HEK293 (cell line): ENCODE measurements at regions not wholly inside any gene's neighbourhood (a gene's known extent, or its start where the extent isn't known, plus 50 kb on each side); places are given as distances from the start of the nearest gene placed in this dataset.

Source experiments
- PRDM2 ChIP-seq: fragments of 450-650 bp; formaldehyde crosslinking; IDR thresholded peaks from 2 replicates; pipeline ENCODE4 v1.5.1; 2016; ENCODE audit warnings: missing biosample characterization, missing genetic modification characterization, borderline replicate concordance
- SP2 ChIP-seq: fragments of 450-650 bp; formaldehyde crosslinking; IDR thresholded peaks from 2 replicates; pipeline ENCODE4 v1.5.1; 2016; ENCODE audit warnings: missing biosample characterization, missing genetic modification characterization
- TCF7L2 ChIP-seq: IDR thresholded peaks from 2 replicates; pipeline ENCODE4 v1.6.1; 2011; ENCODE audit warnings: low read depth, mild to moderate bottlenecking, inconsistent platforms, low read length, moderate library complexity, borderline replicate concordance
- YY1 ChIP-seq: fragments of 450-650 bp; formaldehyde crosslinking; IDR thresholded peaks from 2 replicates; pipeline ENCODE4 v1.5.1; 2018; ENCODE audit warnings: missing biosample characterization, missing genetic modification characterization
- ZBTB11 ChIP-seq: fragments of 450-650 bp; formaldehyde crosslinking; conservative IDR thresholded peaks from 2 replicates; pipeline ENCODE4 v1.5.1; 2016; ENCODE audit warnings: low read depth, missing biosample characterization, missing genetic modification characterization
- ZBTB7A ChIP-seq: fragments of 450-650 bp; formaldehyde crosslinking; IDR thresholded peaks from 2 replicates; pipeline ENCODE4 v1.5.1; 2016; ENCODE audit warnings: low read depth, missing biosample characterization, missing genetic modification characterization
- ZNF175 ChIP-seq: fragments of 450-650 bp; formaldehyde crosslinking; IDR thresholded peaks from 2 replicates; pipeline ENCODE4 v1.5.1; 2016; ENCODE audit warnings: missing biosample characterization, missing genetic modification characterization
- ZNF580 ChIP-seq: fragments of 450-650 bp; formaldehyde crosslinking; IDR thresholded peaks from 2 replicates; pipeline ENCODE4 v1.5.1; 2016; ENCODE audit warnings: missing biosample characterization, missing genetic modification characterization
- ZNF626 ChIP-seq: fragments of 450-650 bp; sonication (Bioruptor Pico); formaldehyde crosslinking; IDR thresholded peaks from 2 replicates; pipeline ENCODE4 v1.5.1; 2018; ENCODE audit warnings: missing biosample characterization, missing genetic modification characterization, inconsistent platforms
- ZNF843 ChIP-seq: fragments of 450-650 bp; formaldehyde crosslinking; IDR thresholded peaks from 2 replicates; pipeline ENCODE4 v1.5.1; 2016; ENCODE audit warnings: missing biosample characterization, missing genetic modification characterization
- TF ChIP-seq, protein P1 (sequence below): fragments of 450-650 bp; formaldehyde crosslinking; IDR thresholded peaks from 2 replicates; pipeline ENCODE4 v1.5.1; 2016; ENCODE audit warnings: missing biosample characterization, missing genetic modification characterization
- TF ChIP-seq, protein P2 (sequence below): fragments of 450-650 bp; formaldehyde crosslinking; IDR thresholded peaks from 2 replicates; pipeline ENCODE4 v1.5.1; 2016; ENCODE audit warnings: missing biosample characterization, missing genetic modification characterization

DNA sequence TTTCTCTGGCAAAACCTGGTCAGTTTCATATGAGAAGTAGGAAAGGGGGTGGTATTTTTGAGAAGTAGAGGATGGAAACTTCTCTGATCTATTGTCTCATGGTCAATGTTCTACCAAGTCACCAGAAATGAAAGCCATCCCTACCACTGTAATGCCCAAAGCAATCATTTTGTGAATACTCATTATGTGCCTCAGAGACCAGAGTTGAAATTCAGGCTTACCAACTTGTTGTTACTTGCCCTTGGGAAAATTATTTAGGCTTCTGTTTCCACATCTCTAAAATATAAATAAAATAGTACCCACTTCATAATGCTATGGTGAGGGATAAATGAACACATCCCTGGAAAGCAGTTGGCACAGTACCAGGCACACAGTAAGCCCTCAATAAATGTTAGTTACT lies 723.7 kb upstream of the TBX3 start:
- TF ChIP-seq YY1 (tag by site-specific recombination) (no peak), SP2 (tag by site-specific recombination) (no peak), PRDM2 (tag by site-specific recombination) (no peak), ZBTB7A (tag by site-specific recombination) (no peak), ZNF580 (tag by site-specific recombination) (no peak), ZBTB11 (tag by site-specific recombination) (no peak), ZNF626 (tag by site-specific recombination) (no peak), ZNF175 (no peak), ZNF843 (tag by site-specific recombination) (no peak), TCF7L2 (no peak)
- TF ChIP-seq, protein P1, sequence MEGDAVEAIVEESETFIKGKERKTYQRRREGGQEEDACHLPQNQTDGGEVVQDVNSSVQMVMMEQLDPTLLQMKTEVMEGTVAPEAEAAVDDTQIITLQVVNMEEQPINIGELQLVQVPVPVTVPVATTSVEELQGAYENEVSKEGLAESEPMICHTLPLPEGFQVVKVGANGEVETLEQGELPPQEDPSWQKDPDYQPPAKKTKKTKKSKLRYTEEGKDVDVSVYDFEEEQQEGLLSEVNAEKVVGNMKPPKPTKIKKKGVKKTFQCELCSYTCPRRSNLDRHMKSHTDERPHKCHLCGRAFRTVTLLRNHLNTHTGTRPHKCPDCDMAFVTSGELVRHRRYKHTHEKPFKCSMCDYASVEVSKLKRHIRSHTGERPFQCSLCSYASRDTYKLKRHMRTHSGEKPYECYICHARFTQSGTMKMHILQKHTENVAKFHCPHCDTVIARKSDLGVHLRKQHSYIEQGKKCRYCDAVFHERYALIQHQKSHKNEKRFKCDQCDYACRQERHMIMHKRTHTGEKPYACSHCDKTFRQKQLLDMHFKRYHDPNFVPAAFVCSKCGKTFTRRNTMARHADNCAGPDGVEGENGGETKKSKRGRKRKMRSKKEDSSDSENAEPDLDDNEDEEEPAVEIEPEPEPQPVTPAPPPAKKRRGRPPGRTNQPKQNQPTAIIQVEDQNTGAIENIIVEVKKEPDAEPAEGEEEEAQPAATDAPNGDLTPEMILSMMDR (tag by site-specific recombination) = no peak
- TF ChIP-seq, protein P2, sequence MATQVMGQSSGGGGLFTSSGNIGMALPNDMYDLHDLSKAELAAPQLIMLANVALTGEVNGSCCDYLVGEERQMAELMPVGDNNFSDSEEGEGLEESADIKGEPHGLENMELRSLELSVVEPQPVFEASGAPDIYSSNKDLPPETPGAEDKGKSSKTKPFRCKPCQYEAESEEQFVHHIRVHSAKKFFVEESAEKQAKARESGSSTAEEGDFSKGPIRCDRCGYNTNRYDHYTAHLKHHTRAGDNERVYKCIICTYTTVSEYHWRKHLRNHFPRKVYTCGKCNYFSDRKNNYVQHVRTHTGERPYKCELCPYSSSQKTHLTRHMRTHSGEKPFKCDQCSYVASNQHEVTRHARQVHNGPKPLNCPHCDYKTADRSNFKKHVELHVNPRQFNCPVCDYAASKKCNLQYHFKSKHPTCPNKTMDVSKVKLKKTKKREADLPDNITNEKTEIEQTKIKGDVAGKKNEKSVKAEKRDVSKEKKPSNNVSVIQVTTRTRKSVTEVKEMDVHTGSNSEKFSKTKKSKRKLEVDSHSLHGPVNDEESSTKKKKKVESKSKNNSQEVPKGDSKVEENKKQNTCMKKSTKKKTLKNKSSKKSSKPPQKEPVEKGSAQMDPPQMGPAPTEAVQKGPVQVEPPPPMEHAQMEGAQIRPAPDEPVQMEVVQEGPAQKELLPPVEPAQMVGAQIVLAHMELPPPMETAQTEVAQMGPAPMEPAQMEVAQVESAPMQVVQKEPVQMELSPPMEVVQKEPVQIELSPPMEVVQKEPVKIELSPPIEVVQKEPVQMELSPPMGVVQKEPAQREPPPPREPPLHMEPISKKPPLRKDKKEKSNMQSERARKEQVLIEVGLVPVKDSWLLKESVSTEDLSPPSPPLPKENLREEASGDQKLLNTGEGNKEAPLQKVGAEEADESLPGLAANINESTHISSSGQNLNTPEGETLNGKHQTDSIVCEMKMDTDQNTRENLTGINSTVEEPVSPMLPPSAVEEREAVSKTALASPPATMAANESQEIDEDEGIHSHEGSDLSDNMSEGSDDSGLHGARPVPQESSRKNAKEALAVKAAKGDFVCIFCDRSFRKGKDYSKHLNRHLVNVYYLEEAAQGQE = no peak
